Kidney (tissue), 13 donors: ENCODE measurements at regions not wholly inside any gene's neighbourhood (a gene's known extent, or its start where the extent isn't known, plus 50 kb on each side); places are given as distances from the start of the nearest gene placed in this dataset.

Experiments
- DNase-seq, 5 donors: peaks; one replicate each; pipeline ENCODE4 v3.0.0-alpha.2; 2013 to 2020
- FAIRE-seq: peaks from 2 replicates; lab custom pipeline; 2012; peaks lifted over from hg19 to GRCh38; lab: Jason Lieb, UNC
- H3K27ac ChIP-seq, 2 donors: one replicate each; pipeline ENCODE4 v1.7.0; 2013; ENCODE audit warnings: low read depth in 2 of 2, low read length in 2 of 2, inconsistent platforms in 1 of 2
- H3K27me3 ChIP-seq: one replicate; pipeline ENCODE4 v1.7.1; 2013; ENCODE audit warnings: low read length, inconsistent platforms; ENCODE audit not compliant: control insufficient read depth, insufficient read depth
- H3K36me3 ChIP-seq, 3 donors: one replicate each; pipeline versions ENCODE4 v1.7.0 to v1.7.1; 2013; ENCODE audit warnings: low read length in 3 of 3, control low read depth in 1 of 3, inconsistent platforms in 1 of 3; ENCODE audit not compliant: insufficient read depth in 3 of 3, control insufficient read depth in 2 of 3
- H3K4me1 ChIP-seq, 3 donors: one replicate each; pipeline versions ENCODE4 v1.7.0 to v1.7.1; 2013; ENCODE audit warnings: low read length in 3 of 3, inconsistent platforms in 1 of 3, low read depth in 1 of 3; ENCODE audit not compliant: control insufficient read depth in 2 of 3, insufficient read depth in 2 of 3
- H3K4me3 ChIP-seq, 3 donors: one replicate each; pipeline versions ENCODE4 v1.7.0 to v1.8.1; 2013; ENCODE audit warnings: low read length in 3 of 3, control low read depth in 1 of 3, inconsistent platforms in 1 of 3
- H3K9ac ChIP-seq, 3 donors: one replicate each; pipeline versions ENCODE4 v1.7.0 to v1.7.1; 2013; ENCODE audit warnings: low read length in 3 of 3, control low read depth in 1 of 3, inconsistent platforms in 1 of 3
- H3K9me3 ChIP-seq, 3 donors: one replicate each; pipeline versions ENCODE4 v1.7.0 to v1.7.1; 2013; ENCODE audit warnings: low read length in 3 of 3, control low read depth in 1 of 3, inconsistent platforms in 1 of 3; ENCODE audit not compliant: control insufficient read depth in 2 of 3, insufficient read depth in 1 of 3
- CTCF ChIP-seq: IDR thresholded peaks from 3 replicates; pipeline ENCODE4 v1.5.1; 2012; ENCODE audit warnings: mild to moderate bottlenecking, moderate library complexity, borderline replicate concordance; ENCODE audit not compliant: insufficient read depth; ENCODE audit errors: extremely low read depth
- intact Hi-C: fragments of 100-400 bp; cut with DNase I; formaldehyde crosslinking; loops from one replicate; pipeline ENCODE4 v1.11.1; 2022
- donor health status: control.
- donor health status: control.
- donor health status: control.
- donor health status: control.
- donor health status: control.
- donor health status: DM: yes; HTN: yes; CAD: no.
- donor health status: Normal renal cell carcinoma (clear cell type).

DNA sequence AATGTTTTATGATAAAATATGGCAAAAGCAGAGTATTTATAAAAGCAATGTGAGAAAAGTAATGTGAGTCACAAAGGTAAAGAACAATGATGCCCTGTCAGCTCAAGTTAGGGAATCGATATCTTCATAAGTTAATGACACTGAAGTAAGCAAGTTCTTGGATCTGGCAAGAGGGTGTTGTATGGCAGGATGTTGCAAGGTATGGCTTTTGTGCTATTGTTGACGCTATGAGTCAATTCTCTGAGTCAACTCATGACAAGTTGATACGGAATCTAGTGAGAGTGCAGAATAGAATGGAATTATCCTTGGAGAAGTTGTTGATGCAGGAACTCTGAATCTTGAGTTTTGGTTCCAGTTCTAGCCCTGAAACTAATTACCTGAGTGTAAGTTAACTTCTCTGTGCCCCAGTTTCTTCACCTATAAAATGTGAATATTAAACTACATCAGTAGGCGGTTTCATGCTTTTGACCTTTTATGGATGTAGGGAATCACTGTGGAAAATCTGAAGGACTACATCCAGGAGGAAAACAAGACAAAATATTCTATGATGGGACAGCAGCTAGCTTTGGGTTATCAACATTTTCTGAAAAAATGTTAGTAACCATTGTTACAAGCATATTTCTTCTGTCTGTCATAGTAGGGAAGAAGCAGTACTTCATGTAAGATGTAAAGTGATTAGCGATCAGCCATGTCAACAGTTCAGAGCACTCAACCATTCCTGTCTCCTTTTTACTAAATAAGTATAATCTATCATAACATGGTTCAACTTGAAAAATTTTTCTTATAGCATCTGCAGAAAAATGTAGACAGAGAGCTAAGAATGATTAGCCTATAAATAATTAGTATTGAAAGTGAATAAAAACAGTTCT lies 96.9 kb downstream of the ATP6V1G3 start:
- intact Hi-C loops = loop anchor here (10.0 kb wide), 1 partner anchor 899 kb away; no protein-coding TSS in a partner anchor
- TF ChIP-seq CTCF = no peak
- FAIRE-seq = no peak

GRCh38 chr1:198440842-198441241 lies 99.6 kb downstream of the ATP6V1G3 start:
- Histone ChIP-seq H3K4me3 (no peak overlapping the region), H3K27ac (no peak overlapping the region), H3K9me3 (no peaks in the 10 kb centered on the region), H3K36me3 (no peaks in the 10 kb centered on the region), H3K9ac (no peak overlapping the region), H3K27me3 (no peaks in the 10 kb centered on the region), H3K4me1 (no peaks in the 10 kb centered on the region)
- no peak for TF ChIP-seq CTCF
- DNase-seq (no peak), FAIRE-seq (no peak)
- intact Hi-C loops = loop anchor here (10.0 kb wide), 1 partner anchor 896 kb away; no protein-coding TSS in a partner anchor

More for the DNA sequence above, 96.9 kb downstream of the ATP6V1G3 start:
- DNase-seq = no peak
- Histone ChIP-seq H3K36me3 (no peaks in the 10 kb centered on the region), H3K27ac (no peak overlapping the region), H3K4me3 (no peak overlapping the region), H3K9me3 (no peaks in the 10 kb centered on the region), H3K9ac (no peak overlapping the region), H3K4me1 (no peaks in the 10 kb centered on the region), H3K27me3 (no peaks in the 10 kb centered on the region)

DNA sequence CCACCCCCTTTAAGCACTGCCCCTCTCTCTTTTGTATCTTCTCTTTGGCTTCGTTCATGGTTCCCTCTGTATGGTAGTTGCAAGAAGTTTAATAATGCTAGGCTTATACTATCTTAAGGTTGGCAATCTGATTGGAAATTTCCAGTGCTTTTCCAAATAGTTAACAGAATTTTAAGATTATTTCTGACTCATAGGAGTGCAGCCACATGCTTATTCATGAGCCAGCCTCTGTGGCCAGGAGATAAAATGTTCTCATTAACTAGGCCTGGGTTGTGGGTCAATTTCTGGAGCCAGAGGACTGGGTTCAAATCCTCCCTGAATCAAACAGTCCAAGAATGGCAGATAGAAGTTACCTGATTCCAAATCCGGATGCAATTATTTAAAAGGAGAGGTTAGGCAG lies 103.1 kb downstream of the ATP6V1G3 start:
- no peaks in the 10 kb centered on the region for H3K27me3 ChIP-seq
- H3K9me3 ChIP-seq = no peaks in the 10 kb centered on the region
- H3K4me3 ChIP-seq = no peak overlapping the region
- no peak overlapping the region for H3K27ac ChIP-seq
- H3K4me1 ChIP-seq = no peaks in the 10 kb centered on the region
- no peak for TF ChIP-seq CTCF
- no peak overlapping the region for H3K9ac ChIP-seq
- intact Hi-C loops = no loop called here
- no peak for FAIRE-seq
- DNase-seq = no peak
- no peaks in the 10 kb centered on the region for H3K36me3 ChIP-seq
